ENCODE measurements at regions not wholly inside any gene's neighbourhood (a gene's known extent, or its start where the extent isn't known, plus 50 kb on each side); places are given as distances from the start of the nearest gene placed in this dataset.

- TF ChIP-seq CTCF (IDR thresholded peaks at IDR 0.05; ENCODE audit: insufficient read depth, low read length, poor library complexity, severe bottlenecking) (no peak), EZH2phosphoT487 (conservative IDR thresholded peaks at IDR 0.05; ENCODE audit: low read length) (no peak)
These were observed 709.9 kb upstream of the ADGRL4 start for GRCh38 chr1:79716447-79716846.

Measured in SU-DHL-6 (cell line).